ENCODE measurements at regions not wholly inside any gene's neighbourhood (a gene's known extent, or its start where the extent isn't known, plus 50 kb on each side); places are given as distances from the start of the nearest gene placed in this dataset.

GRCh38 chr1:68808351-68808750, 311.5 kb upstream of the DEPDC1 start:
- Mint-ChIP-seq H3K4me1 (peaks cover 4% of the 10 kb centered on the region), H3K36me3 (no peaks in the 10 kb centered on the region), H3K4me3 (no peak overlapping the region), H3K27me3 (ENCODE audit: low read depth) (no peaks in the 10 kb centered on the region), H3K9me3 (no peaks in the 10 kb centered on the region), H3K27ac (no peak overlapping the region)
- ChIA-PET CTCF (interaction anchor here (0.8 to 1.2 kb wide), 2 partner anchors 11 to 17 kb away, joined by 3 read pairs; no protein-coding TSS in a partner anchor), POLR2A (no interaction called here)
- ATAC-seq (peak; percentile 77), DNase-seq (ENCODE audit: low spot score) (no peak)
- TF ChIP-seq ARID4B (CRISPR knock-in tag; IDR thresholded peaks at IDR 0.05; ENCODE audit: borderline replicate concordance) (no peak), ZNF232 (CRISPR knock-in tag; IDR thresholded peaks at IDR 0.05) (no peak), ZNF423 (CRISPR knock-in tag; IDR thresholded peaks at IDR 0.05) (no peak), ERG (CRISPR knock-in tag; IDR thresholded peaks at IDR 0.05) (no peak), MLX (CRISPR knock-in tag; IDR thresholded peaks at IDR 0.05) (no peak), ZNF425 (CRISPR knock-in tag; conservative IDR thresholded peaks at IDR 0.05) (no peak), TCF7 (CRISPR knock-in tag; IDR thresholded peaks at IDR 0.05; ENCODE audit: low read depth) (no peak), ZNF532 (CRISPR knock-in tag; IDR thresholded peaks at IDR 0.05; ENCODE audit: borderline replicate concordance) (no peak), ZNF317 (CRISPR knock-in tag; IDR thresholded peaks at IDR 0.05; ENCODE audit: borderline replicate concordance, low read depth) (no peak), TP53 (CRISPR knock-in tag; IDR thresholded peaks at IDR 0.05) (no peak), ZBTB43 (CRISPR knock-in tag; IDR thresholded peaks at IDR 0.05) (no peak), ATF6 (CRISPR knock-in tag; IDR thresholded peaks at IDR 0.05) (no peak), E2F1 (CRISPR knock-in tag; IDR thresholded peaks at IDR 0.05) (no peak), PREB (CRISPR knock-in tag; IDR thresholded peaks at IDR 0.05; ENCODE audit: borderline replicate concordance) (no peak), GRHL2 (CRISPR knock-in tag; IDR thresholded peaks at IDR 0.05; ENCODE audit: insufficient replicate concordance, severe bottlenecking) (no peak)

Measured in WTC11 (cell line).